ENCODE measurements at regions not wholly inside any gene's neighbourhood (a gene's known extent, or its start where the extent isn't known, plus 50 kb on each side); places are given as distances from the start of the nearest gene placed in this dataset.
A peak's percentile ranks its signal among the peaks of the same experiment; 100 is the strongest.

- peak in 1 of 4 donors; percentile 56 for DNase-seq (ENCODE audit: low read depth in 4 of 4, low spot score in 2 of 4)
Observed at GRCh38 chr10:78964952-78965633, 103.7 kb upstream of the ZMIZ1 start.

GRCh38 chr10:78966182-78966787, 102.5 kb upstream of the ZMIZ1 start:
- no peak for DNase-seq (ENCODE audit: low read depth in 4 of 4, low spot score in 2 of 4)

- no peak for DNase-seq (ENCODE audit: low read depth in 4 of 4, low spot score in 2 of 4)
Observed at GRCh38 chr10:78966844-78967488, 101.8 kb upstream of the ZMIZ1 start.

GRCh38 chr10:78968300-78968942, 100.3 kb upstream of the ZMIZ1 start:
- DNase-seq (ENCODE audit: low read depth in 4 of 4, low spot score in 2 of 4) = no peak

- no peak for DNase-seq (ENCODE audit: low read depth in 4 of 4, low spot score in 2 of 4)
Observed at GRCh38 chr10:78968943-78969342, 99.8 kb upstream of the ZMIZ1 start.

- no peak for DNase-seq (ENCODE audit: low read depth in 4 of 4, low spot score in 2 of 4)
Observed at GRCh38 chr10:78969719-78970118, 99.0 kb upstream of the ZMIZ1 start.

- no peak for DNase-seq (ENCODE audit: low read depth in 4 of 4, low spot score in 2 of 4)
Observed at GRCh38 chr10:78970261-78970660, 98.5 kb upstream of the ZMIZ1 start.

- no peak for DNase-seq (ENCODE audit: low read depth in 4 of 4, low spot score in 2 of 4)
Observed at GRCh38 chr10:78971094-78971682, 97.6 kb upstream of the ZMIZ1 start.

GRCh38 chr10:78972160-78972946, 96.4 kb upstream of the ZMIZ1 start:
- DNase-seq (ENCODE audit: low read depth in 4 of 4, low spot score in 2 of 4) = no peak

- DNase-seq (ENCODE audit: low read depth in 4 of 4, low spot score in 2 of 4) = peak; percentile 65 to 86 (median 79)
Observed at GRCh38 chr10:78972947-78973900, 95.5 kb upstream of the ZMIZ1 start.

- peak; percentile 62 to 77 (median 72) for DNase-seq (ENCODE audit: low read depth in 4 of 4, low spot score in 2 of 4)
Observed at GRCh38 chr10:78973901-78974616, 94.7 kb upstream of the ZMIZ1 start.

GRCh38 chr10:78974617-78975317, 94.0 kb upstream of the ZMIZ1 start:
- no peak for DNase-seq (ENCODE audit: low read depth in 4 of 4, low spot score in 2 of 4)

GRCh38 chr10:78975926-78976325, 92.8 kb upstream of the ZMIZ1 start:
- DNase-seq (ENCODE audit: low read depth in 4 of 4, low spot score in 2 of 4) = no peak

- no peak for DNase-seq (ENCODE audit: low read depth in 4 of 4, low spot score in 2 of 4)
Observed at GRCh38 chr10:78976825-78977755, 91.7 kb upstream of the ZMIZ1 start.

- no peak for DNase-seq (ENCODE audit: low read depth in 4 of 4, low spot score in 2 of 4)
Observed at GRCh38 chr10:78979938-78980337, 88.8 kb upstream of the ZMIZ1 start.

- no peak for DNase-seq (ENCODE audit: low read depth in 4 of 4, low spot score in 2 of 4)
Observed at GRCh38 chr10:78980354-78980753, 88.4 kb upstream of the ZMIZ1 start.

GRCh38 chr10:78980815-78981214, 88.0 kb upstream of the ZMIZ1 start:
- DNase-seq (ENCODE audit: low read depth in 4 of 4, low spot score in 2 of 4) = no peak
